Activated naive CD8-positive, alpha-beta T cell treated with anti-CD3 and anti-CD28 coated beads, Interleukin-2, amount 50 U/mL, for 24 hours (primary cell): ENCODE measurements at regions not wholly inside any gene's neighbourhood (a gene's known extent, or its start where the extent isn't known, plus 50 kb on each side); places are given as distances from the start of the nearest gene placed in this dataset.

Experiments used
- ATAC-seq: fragments of 150-1000 bp; cut with Tn5 transposase; one replicate; pipeline ENCODE4 v1.10.0; 2021
- DNase-seq: peaks from one replicate; pipeline ENCODE4 v3.0.0; 2021
- H3K27ac Mint-ChIP-seq: one replicate; pipeline ENCODE4 v1.8.0; 2021; ENCODE audit warnings: mild to moderate bottlenecking, mixed read lengths
- H3K27me3 Mint-ChIP-seq: one replicate; pipeline ENCODE4 v1.8.0; 2021; ENCODE audit warnings: mixed read lengths
- H3K36me3 Mint-ChIP-seq: one replicate; pipeline ENCODE4 v1.8.0; 2021; ENCODE audit warnings: low read depth, mixed read lengths
- H3K4me1 Mint-ChIP-seq: one replicate; pipeline ENCODE4 v1.8.0; 2021; ENCODE audit warnings: mixed read lengths
- H3K4me3 Mint-ChIP-seq: one replicate; pipeline ENCODE4 v1.8.0; 2021; ENCODE audit warnings: mild to moderate bottlenecking, moderate library complexity, mixed read lengths
- H3K9me3 Mint-ChIP-seq: one replicate; pipeline ENCODE4 v1.8.0; 2021; ENCODE audit warnings: mixed read lengths

DNA sequence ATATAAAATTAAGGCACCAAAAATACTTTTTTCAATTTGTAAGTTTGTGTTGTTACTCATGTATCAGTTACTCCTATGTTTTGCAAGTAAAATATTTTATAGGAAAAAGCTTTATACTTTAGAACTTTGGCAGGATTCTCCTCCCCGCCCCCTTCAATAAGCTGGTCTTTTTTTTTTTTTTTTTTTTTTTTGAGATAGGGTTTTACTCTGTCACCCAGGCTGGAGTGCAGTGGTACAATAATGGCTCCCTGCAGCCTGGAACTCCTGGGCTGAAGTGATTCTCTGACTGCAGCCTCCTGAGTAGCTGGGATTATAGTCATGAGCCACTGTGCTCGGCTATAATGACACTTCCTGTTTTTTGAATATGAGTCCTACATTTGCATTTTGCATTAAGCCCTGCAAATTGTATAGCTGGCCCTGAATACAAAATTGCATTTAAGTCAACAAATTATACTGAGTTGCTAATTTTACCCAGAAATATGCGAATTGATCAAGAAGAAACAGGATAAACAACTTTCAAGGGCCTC, 192.9 kb downstream of the PIK3R1 start:
- Mint-ChIP-seq H3K36me3 (no peaks in the 10 kb centered on the region), H3K4me1 (peaks cover 37% of the 10 kb centered on the region), H3K27me3 (no peaks in the 10 kb centered on the region), H3K4me3 (no peak overlapping the region), H3K27ac (no peak overlapping the region), H3K9me3 (no peaks in the 10 kb centered on the region)
- ATAC-seq (no peak), DNase-seq (no peak)

DNA sequence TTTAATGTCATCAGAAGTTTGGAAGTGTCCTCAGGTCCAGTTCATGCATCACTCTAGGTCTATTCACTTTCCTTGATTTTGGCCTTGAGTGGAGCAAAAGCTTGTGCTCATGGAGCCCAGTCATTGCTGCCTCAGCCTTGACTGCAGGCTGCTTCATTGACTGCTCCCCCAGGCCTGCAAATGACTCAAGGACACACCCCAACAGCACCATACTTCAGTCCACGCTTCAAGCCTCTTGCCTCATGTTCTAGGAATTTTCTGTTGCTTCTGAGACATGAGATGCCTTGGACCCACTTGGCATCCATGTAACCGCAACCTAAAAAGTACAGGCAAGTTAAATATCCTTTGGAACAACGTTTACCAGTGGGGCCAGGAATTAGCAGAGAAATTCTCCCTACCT, 193.7 kb downstream of the PIK3R1 start:
- Mint-ChIP-seq H3K27ac (no peak overlapping the region), H3K9me3 (no peaks in the 10 kb centered on the region), H3K36me3 (no peaks in the 10 kb centered on the region), H3K4me1 (peaks cover 37% of the 10 kb centered on the region), H3K27me3 (no peaks in the 10 kb centered on the region), H3K4me3 (no peak overlapping the region)
- DNase-seq (no peak), ATAC-seq (no peak)

DNA sequence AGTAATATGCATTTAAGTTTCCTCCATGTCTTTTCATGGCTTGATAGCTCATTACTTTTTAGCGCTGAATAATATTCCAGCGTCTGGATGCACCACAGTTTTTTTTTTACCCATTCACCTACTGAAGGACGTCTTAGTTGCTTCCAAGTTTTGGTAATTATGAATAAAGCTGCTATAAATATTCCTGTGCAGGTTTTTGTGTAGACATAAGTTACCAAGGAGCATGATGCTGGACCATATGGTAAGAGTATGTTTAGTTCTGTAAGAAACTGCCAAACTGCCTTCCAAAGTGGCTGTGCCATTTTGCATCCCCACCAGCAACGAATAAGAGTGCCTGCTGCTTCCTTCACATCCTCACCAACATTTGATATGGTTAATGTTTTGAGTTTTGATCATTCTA, 195.6 kb downstream of the PIK3R1 start:
- no peaks in the 10 kb centered on the region for H3K9me3 Mint-ChIP-seq
- DNase-seq (no peak), ATAC-seq (no peak)
- no peak overlapping the region for H3K4me3 Mint-ChIP-seq
- H3K36me3 Mint-ChIP-seq, result no peaks in the 10 kb centered on the region
- no peaks in the 10 kb centered on the region for H3K27me3 Mint-ChIP-seq
- H3K27ac Mint-ChIP-seq, result no peak overlapping the region
- peaks cover 32% of the 10 kb centered on the region for H3K4me1 Mint-ChIP-seq

DNA sequence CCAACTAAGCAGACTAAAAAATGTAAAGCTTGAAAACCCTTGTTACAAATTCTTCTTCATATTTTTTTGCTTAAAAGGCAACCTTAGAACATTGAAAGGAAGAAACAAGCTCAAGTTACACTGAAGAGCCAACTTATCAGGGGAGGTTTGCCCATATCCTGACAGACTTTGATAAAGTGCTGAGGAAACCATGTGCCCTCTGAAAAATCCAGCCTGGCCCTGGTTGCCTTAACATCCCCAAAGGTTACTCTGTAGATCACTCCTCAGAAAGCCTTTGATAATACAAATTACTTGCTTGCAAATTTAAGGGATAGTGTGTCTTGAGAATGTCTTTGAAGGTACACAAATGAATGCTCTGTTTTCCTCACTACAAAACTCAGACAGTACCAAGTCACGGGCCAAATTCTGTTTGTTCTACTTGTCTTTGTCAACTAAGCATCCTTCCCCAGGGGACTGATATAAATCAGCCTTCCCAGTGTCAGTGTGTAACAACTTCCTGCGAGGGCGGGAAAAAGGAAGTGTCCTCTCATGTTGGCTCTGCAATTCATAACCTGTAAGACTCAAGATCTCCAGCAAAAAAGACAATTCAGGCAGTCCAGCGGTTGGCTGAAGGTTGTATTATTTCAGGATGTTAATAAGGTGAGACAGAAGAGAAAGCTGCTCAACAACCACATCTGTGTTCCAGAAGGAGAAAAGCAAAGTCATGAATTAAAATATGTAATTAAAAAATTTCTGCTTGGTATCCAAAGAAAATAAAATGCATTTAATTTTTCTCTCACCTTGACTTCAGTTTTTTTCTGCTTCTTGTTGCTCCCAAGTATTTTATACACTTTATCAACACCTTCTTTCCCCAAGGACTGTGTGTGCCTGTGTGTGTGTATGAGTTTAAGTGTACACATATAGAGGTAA, 199.9 kb downstream of the PIK3R1 start:
- H3K27me3 Mint-ChIP-seq, result no peaks in the 10 kb centered on the region
- H3K4me3 Mint-ChIP-seq, result no peak overlapping the region
- DNase-seq (no peak), ATAC-seq (no peak)
- peaks cover 9% of the 10 kb centered on the region for H3K4me1 Mint-ChIP-seq
- no peak overlapping the region for H3K27ac Mint-ChIP-seq
- H3K36me3 Mint-ChIP-seq, result no peaks in the 10 kb centered on the region
- H3K9me3 Mint-ChIP-seq, result no peaks in the 10 kb centered on the region

DNA sequence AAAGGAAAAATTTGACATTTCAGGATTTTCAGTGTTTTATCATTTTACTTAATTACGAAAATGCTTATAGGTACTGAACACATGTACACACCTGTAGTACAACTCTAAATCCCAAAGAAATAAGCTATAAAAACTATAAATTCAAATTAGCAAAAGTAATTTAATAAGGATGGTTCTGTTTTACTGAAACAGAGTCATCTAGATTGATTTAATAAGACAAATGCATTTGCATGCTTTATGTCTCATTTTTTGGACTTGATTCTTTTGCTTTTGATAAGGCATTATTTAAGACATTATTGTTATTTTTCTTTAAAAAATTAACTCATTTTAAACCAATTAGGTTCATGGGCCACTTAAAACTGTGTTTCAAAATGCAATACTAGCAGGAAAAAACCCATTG, 201.2 kb downstream of the PIK3R1 start:
- no peak for DNase-seq
- Mint-ChIP-seq H3K36me3 (no peaks in the 10 kb centered on the region), H3K4me3 (no peak overlapping the region), H3K27me3 (no peaks in the 10 kb centered on the region), H3K27ac (no peak overlapping the region), H3K9me3 (no peaks in the 10 kb centered on the region), H3K4me1 (peaks cover 9% of the 10 kb centered on the region)
- ATAC-seq, result no peak

DNA sequence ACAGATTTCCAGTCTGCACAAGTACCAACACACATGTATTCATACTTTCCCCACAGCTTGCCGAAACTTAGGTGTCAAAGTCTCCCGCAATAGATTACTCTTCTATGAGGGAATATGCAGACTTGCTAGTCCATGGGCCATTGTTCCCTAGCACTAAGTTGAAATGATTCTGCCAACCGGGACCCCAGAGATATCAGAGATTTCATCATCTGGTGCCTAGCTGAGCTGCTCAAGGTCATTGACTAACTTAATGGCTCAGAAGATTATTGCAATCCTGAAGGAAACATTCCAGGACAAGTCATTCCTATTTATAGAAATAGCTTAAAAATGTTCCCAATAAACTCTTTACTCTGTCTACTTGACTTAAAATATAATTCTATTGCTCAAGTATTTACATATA, 202.6 kb downstream of the PIK3R1 start:
- H3K27me3 Mint-ChIP-seq, result no peaks in the 10 kb centered on the region
- DNase-seq (no peak), ATAC-seq (no peak)
- peaks cover 24% of the 10 kb centered on the region for H3K4me1 Mint-ChIP-seq
- no peaks in the 10 kb centered on the region for H3K36me3 Mint-ChIP-seq
- no peak overlapping the region for H3K27ac Mint-ChIP-seq
- no peaks in the 10 kb centered on the region for H3K9me3 Mint-ChIP-seq
- no peak overlapping the region for H3K4me3 Mint-ChIP-seq

DNA sequence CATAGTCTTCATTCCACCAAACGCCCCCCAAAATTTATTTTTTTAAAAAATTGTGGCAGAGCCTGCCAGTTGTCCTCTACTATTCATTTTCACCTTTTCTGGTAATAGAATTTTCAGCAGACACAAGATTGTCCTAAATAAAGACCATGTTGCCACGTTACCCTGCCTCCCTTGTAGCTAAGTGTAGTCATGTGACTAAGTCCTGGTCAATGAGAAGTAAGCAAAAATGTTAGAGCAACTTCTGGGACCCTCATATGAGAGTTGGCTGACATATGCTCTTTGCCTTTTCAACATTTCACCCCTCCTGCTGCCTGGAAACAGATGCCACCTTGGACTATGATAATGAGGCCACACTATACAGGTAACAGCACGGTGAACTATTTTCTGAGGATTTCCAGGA, 203.1 kb downstream of the PIK3R1 start:
- DNase-seq, result no peak
- no peaks in the 10 kb centered on the region for H3K27me3 Mint-ChIP-seq
- no peak overlapping the region for H3K4me3 Mint-ChIP-seq

DNA sequence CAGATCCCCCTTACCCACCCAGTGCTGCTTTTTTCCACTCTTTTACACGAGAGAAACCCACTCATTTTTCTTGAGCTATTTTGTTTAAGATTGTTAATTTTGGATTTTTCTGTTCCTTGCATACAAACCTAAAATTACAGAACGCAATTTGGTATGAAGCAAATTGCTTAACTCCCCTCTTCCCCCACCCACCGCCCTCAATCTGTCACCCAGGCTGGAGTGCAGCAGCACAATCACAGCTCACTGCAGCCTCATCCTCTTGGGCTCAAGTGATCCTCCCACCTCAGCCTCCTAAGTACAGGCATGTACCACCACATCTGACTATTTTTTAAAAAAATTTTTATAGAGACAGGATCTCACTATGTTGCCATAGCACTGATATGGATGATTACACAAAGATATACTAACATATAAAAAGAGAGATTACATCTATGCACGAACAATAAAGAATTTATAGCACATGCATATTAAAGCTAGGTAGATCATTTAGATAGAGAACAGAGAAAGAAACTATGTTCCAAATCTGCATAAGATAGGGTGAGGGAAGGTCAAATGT, 203.6 kb downstream of the PIK3R1 start:
- DNase-seq, result no peak
- no peak for ATAC-seq
- Mint-ChIP-seq H3K27me3 (no peaks in the 10 kb centered on the region), H3K27ac (no peak overlapping the region), H3K36me3 (no peaks in the 10 kb centered on the region), H3K4me1 (peaks cover 34% of the 10 kb centered on the region), H3K9me3 (no peaks in the 10 kb centered on the region), H3K4me3 (no peak overlapping the region)

More for the DNA sequence above, 203.1 kb downstream of the PIK3R1 start:
- H3K4me1 Mint-ChIP-seq, result peaks cover 29% of the 10 kb centered on the region
- ATAC-seq, result no peak
- no peak overlapping the region for H3K27ac Mint-ChIP-seq
- H3K9me3 Mint-ChIP-seq, result no peaks in the 10 kb centered on the region
- no peaks in the 10 kb centered on the region for H3K36me3 Mint-ChIP-seq

DNA sequence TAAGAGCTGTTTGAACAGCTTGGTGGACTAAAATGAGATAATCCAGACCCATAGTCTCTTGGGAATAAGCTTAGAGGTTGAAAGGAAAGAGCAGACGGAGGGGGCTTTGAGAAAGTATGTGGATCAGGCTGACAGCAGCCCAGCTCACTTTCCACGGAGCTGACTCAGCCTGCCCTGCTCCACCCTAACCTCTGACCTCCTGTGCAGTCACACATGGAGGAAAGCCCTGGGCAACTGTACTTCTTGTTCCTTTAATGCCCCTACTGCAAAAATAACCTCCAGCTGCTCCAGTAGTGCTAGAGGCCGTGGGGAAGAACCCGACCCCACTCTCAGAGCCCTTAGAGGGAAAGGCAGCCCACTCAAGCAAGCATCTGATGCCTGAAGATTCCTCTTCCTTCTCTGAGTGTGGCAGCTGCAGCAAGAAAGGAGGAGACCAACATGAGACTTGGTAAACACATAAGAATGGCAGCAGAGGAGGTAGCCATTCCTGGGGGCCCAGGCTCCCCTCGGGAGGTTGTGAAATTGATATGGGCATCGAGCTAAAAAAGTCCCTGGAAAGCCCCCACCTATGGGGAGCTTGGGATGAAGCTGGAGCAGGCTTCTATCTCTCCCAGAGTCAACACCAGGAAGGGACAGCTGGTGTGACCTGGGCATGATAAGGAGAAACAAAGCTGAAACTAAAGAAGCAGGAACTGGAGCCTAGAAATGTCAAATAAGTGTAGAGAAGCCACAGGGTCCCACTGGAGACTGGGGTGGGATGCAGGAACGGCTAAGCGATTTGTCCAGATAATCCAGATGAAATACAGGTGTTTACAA, 204.3 kb downstream of the PIK3R1 start:
- Mint-ChIP-seq H3K4me1 (peaks cover 39% of the 10 kb centered on the region), H3K9me3 (no peaks in the 10 kb centered on the region), H3K27me3 (no peaks in the 10 kb centered on the region), H3K4me3 (no peak overlapping the region), H3K36me3 (no peaks in the 10 kb centered on the region), H3K27ac (no peak overlapping the region)
- no peak for ATAC-seq
- no peak for DNase-seq

DNA sequence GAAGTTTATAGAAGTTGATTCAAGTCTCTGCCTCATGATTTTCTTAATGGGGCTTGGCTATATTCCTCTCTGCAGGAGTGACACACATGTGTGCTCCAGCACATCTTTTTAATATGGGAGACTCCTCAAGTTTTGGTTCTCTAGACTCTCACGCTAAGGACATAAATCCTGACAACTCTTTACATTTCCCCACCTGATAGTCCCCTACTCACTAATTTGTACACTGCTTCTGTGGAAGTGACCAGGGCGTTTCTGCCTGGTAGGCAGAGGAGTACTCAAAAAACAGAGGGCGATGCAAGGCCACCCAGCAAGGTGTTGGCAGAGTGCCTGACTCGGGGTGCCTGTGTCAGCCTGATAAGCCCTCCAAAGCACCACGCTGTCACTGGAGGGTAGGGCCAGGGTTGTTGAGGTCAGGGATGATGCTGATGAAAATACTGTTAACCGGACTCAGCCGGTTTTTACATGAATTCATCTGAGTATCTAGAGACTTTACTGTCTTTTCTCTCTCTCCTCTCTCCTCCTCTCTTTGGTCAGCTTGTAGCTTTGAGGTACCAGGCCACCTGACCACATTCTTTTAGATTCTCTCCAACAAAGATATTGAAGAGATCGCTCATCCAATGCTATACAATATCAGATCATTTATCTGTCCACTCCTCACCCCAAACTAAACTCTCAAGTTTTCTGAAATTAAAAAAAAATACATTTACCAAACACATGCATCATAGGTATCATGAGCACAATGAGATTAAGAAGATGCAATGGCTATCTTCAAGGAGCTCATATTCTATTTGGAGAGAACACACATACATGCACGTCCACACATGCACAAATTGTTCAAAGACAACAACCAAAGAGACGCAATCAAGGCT, 205.2 kb downstream of the PIK3R1 start:
- DNase-seq (no peak), ATAC-seq (no peak)
- Mint-ChIP-seq H3K27me3 (no peaks in the 10 kb centered on the region), H3K27ac (no peak overlapping the region), H3K36me3 (no peaks in the 10 kb centered on the region), H3K4me1 (peaks cover 42% of the 10 kb centered on the region), H3K4me3 (no peak overlapping the region), H3K9me3 (no peaks in the 10 kb centered on the region)

DNA sequence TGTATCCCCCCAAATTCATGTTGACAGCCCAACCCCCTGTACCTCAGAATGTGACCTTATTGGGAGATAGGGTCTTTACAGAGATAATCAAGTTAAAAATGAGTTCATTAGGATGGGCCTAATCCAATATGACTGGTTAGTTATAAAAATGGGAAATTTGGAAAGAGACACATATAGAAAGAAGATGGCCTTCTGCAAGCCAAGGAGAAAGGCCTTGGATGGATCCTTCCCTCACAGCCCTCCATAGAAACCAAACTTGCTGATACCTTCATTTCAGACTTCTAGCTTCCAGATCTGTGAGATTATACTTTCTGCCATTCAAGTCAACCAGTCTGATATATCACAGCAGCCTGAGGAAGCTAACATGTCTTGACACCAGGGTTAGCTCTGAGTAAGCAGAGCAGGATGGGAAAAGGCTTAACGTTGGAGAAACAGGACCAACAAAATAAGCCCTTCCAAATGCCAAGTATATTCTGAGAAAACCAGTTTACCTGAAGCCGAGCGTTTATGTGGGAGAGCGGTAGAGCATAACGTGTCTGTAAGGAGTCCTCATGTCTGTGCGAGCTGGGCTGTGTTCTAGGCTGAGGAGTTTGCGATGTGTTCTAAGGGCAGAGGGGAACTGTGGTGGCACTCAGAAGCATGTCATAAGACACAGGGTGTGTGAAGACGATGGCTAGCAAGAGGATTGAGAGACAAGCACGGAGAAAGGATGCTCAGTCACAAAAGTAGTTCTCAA, 206.1 kb downstream of the PIK3R1 start:
- no peak for ATAC-seq
- Mint-ChIP-seq H3K27ac (no peak overlapping the region), H3K4me1 (peaks cover 49% of the 10 kb centered on the region), H3K4me3 (no peak overlapping the region), H3K9me3 (no peaks in the 10 kb centered on the region), H3K36me3 (no peaks in the 10 kb centered on the region), H3K27me3 (no peaks in the 10 kb centered on the region)
- DNase-seq, result no peak

DNA sequence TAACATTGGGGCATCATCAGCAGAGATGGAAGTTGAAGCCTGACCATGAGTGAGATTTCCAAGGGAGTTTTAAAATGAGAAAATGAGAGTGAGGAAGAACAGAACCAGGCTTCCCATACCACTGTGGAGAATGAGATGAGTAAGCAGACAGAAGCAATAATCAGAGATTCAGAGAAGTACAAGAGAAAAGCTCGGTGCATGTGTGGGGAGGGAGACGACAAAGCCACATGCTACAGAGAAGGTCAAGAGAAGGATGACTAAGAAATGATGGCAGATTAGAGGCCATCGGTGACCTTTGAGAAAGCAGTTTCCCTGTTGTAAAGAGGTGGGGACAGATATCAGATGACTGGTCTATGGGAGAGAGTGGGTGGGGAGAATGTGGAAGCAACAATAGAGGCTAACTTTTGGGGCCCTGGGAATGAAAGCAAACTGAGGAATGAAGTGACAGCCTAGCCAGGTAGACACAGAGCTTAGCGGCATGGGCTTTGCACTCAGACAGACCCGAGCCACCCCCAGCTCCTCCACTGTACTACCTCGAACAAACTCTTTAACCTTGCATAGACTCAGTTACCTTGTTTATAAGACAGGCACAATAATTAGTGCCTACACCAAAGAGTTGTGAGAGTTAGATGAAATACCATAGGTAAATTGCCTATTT, 207.7 kb downstream of the PIK3R1 start:
- H3K27me3 Mint-ChIP-seq, result no peaks in the 10 kb centered on the region
- H3K4me3 Mint-ChIP-seq, result peak overlapping the region; percentile 13
- no peaks in the 10 kb centered on the region for H3K36me3 Mint-ChIP-seq
- ATAC-seq (peak; percentile 88), DNase-seq (peak; percentile 44)
- peak overlapping the region; percentile 73 for H3K27ac Mint-ChIP-seq
- no peaks in the 10 kb centered on the region for H3K9me3 Mint-ChIP-seq
- peaks cover 50% of the 10 kb centered on the region for H3K4me1 Mint-ChIP-seq
